ENCODE measurements at regions not wholly inside any gene's neighbourhood (a gene's known extent, or its start where the extent isn't known, plus 50 kb on each side); places are given as distances from the start of the nearest gene placed in this dataset.

DNA sequence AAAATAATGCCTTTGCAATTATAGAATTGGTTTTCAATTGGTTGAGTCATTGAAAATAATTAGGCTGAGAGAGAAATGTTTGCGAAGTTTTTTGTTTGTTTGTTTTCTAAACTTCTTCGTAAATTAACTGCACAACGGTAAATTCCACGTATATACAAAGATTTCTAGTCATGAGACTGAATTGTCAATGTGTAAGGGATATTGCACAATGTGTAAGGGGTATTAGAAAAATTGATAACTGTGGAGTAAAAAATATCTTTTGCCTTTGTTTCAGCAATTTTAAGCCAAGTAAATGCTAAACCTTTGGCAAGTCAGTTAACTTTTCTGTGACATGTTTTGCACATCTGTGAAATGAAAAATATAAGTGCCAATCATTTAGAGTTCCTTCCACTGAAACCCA, 606.0 kb downstream of the TMEM182 start:
- Histone ChIP-seq H3K4me1 (ENCODE audit: insufficient read depth, low read length) (no peaks in the 10 kb centered on the region), H4K20me1 (ENCODE audit: insufficient read depth, low read length) (no peaks in the 10 kb centered on the region), H2AFZ (ENCODE audit: low read depth, low read length) (no peak overlapping the region), H3K27ac (ENCODE audit: low read depth, low read length) (no peak overlapping the region), H3K9me3 (ENCODE audit: insufficient read depth, low read depth, low read length) (no peaks in the 10 kb centered on the region), H3K4me3 (ENCODE audit: insufficient read depth, low read depth, low read length) (no peak overlapping the region), H3K27me3 (ENCODE audit: insufficient read depth, low read length) (no peaks in the 10 kb centered on the region), H3K79me2 (ENCODE audit: insufficient read depth, low read length) (no peaks in the 10 kb centered on the region), H3K36me3 (ENCODE audit: insufficient read depth, low read length) (no peaks in the 10 kb centered on the region), H3K4me2 (ENCODE audit: low read length) (no peak overlapping the region), H3K9ac (ENCODE audit: low read length) (no peak overlapping the region)
- no peak overlapping the region for H3K4me3 Mint-ChIP-seq (ENCODE audit: unreplicated experiment)
- DNase-seq (ENCODE audit: low read depth) (no peak), FAIRE-seq (no peak)
- H3K27me3 Mint-ChIP-seq (ENCODE audit: low read depth, unreplicated experiment): no peaks in the 10 kb centered on the region
- H3K9me3 Mint-ChIP-seq (ENCODE audit: unreplicated experiment): no peaks in the 10 kb centered on the region
- H3K4me1 Mint-ChIP-seq (ENCODE audit: low read depth, unreplicated experiment): no peaks in the 10 kb centered on the region
- no peak overlapping the region for H3K27ac Mint-ChIP-seq (ENCODE audit: unreplicated experiment)
- TF ChIP-seq, protein P1, sequence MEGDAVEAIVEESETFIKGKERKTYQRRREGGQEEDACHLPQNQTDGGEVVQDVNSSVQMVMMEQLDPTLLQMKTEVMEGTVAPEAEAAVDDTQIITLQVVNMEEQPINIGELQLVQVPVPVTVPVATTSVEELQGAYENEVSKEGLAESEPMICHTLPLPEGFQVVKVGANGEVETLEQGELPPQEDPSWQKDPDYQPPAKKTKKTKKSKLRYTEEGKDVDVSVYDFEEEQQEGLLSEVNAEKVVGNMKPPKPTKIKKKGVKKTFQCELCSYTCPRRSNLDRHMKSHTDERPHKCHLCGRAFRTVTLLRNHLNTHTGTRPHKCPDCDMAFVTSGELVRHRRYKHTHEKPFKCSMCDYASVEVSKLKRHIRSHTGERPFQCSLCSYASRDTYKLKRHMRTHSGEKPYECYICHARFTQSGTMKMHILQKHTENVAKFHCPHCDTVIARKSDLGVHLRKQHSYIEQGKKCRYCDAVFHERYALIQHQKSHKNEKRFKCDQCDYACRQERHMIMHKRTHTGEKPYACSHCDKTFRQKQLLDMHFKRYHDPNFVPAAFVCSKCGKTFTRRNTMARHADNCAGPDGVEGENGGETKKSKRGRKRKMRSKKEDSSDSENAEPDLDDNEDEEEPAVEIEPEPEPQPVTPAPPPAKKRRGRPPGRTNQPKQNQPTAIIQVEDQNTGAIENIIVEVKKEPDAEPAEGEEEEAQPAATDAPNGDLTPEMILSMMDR (IDR thresholded peaks at IDR 0.05; ENCODE audit: insufficient read depth, low read depth, low read length): no peak
- TF ChIP-seq EZH2 (IDR thresholded peaks at IDR 0.05; ENCODE audit: insufficient read depth, low read length): no peak
- H3K36me3 Mint-ChIP-seq (ENCODE audit: low read depth, unreplicated experiment): no peaks in the 10 kb centered on the region

DNA sequence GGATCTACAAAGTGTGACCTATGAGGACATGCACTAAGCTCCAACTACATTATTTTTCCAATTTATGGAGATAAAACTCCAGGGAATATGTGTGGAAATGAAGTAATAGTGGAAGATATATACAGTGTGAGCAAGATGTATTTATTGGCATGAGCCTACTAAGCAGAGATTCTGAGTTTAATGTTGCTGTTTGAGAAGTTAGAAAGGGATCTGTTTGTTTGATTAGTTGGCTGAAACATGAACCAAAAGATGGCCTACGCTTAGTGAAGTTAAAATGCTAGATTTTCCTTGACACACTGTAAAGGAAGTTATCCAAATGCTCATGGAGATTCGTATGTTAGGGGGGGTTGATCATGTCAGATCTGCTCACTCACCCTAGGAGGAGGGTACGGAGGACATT, 621.7 kb downstream of the TMEM182 start:
- no peak overlapping the region for H3K9ac ChIP-seq (ENCODE audit: low read length)
- Mint-ChIP-seq H3K4me3 (ENCODE audit: unreplicated experiment) (no peak overlapping the region), H3K4me1 (ENCODE audit: low read depth, unreplicated experiment) (no peaks in the 10 kb centered on the region), H3K9me3 (ENCODE audit: unreplicated experiment) (peaks cover 2% of the 10 kb centered on the region), H3K27me3 (ENCODE audit: low read depth, unreplicated experiment) (no peaks in the 10 kb centered on the region), H3K36me3 (ENCODE audit: low read depth, unreplicated experiment) (no peaks in the 10 kb centered on the region), H3K27ac (ENCODE audit: unreplicated experiment) (no peak overlapping the region)
- no peak overlapping the region for H2AFZ ChIP-seq (ENCODE audit: low read depth, low read length)
- FAIRE-seq (no peak), DNase-seq (ENCODE audit: low read depth) (no peak)
- TF ChIP-seq EZH2 (IDR thresholded peaks at IDR 0.05; ENCODE audit: insufficient read depth, low read length): no peak
- H3K4me1 ChIP-seq (ENCODE audit: insufficient read depth, low read length): no peaks in the 10 kb centered on the region
- no peak overlapping the region for H3K4me3 ChIP-seq (ENCODE audit: insufficient read depth, low read depth, low read length)
- H4K20me1 ChIP-seq (ENCODE audit: insufficient read depth, low read length): no peaks in the 10 kb centered on the region
- no peaks in the 10 kb centered on the region for H3K9me3 ChIP-seq (ENCODE audit: insufficient read depth, low read depth, low read length)
- no peak overlapping the region for H3K27ac ChIP-seq (ENCODE audit: low read depth, low read length)
- H3K79me2 ChIP-seq (ENCODE audit: insufficient read depth, low read length): no peaks in the 10 kb centered on the region
- H3K27me3 ChIP-seq (ENCODE audit: insufficient read depth, low read length): no peaks in the 10 kb centered on the region
- no peaks in the 10 kb centered on the region for H3K36me3 ChIP-seq (ENCODE audit: insufficient read depth, low read length)
- H3K4me2 ChIP-seq (ENCODE audit: low read length): no peak overlapping the region

DNA sequence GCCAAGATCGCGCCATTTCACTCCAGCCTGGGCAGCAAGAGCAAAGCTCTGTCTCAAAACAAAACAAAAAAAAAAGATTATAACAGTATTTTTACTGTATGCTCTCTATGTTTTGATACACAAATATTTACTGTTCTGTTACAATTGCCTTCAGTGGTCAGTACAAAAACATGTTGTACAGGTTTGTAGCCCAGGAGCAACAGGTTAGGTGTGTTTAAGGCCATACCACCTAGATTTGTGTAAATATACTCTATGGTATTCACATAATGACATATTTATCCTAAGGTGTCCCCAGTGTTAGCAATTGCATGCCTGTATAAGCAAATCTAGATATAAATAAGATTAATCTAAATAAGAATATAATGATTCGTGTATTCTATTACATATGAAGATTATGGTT, 625.0 kb downstream of the TMEM182 start:
- no peak overlapping the region for H3K27ac Mint-ChIP-seq (ENCODE audit: unreplicated experiment)
- FAIRE-seq: no peak
- no peaks in the 10 kb centered on the region for H4K20me1 ChIP-seq (ENCODE audit: insufficient read depth, low read length)

More for the DNA sequence above, 625.0 kb downstream of the TMEM182 start:
- Mint-ChIP-seq H3K4me1 (ENCODE audit: low read depth, unreplicated experiment) (no peaks in the 10 kb centered on the region), H3K36me3 (ENCODE audit: low read depth, unreplicated experiment) (no peaks in the 10 kb centered on the region), H3K9me3 (ENCODE audit: unreplicated experiment) (no peaks in the 10 kb centered on the region), H3K4me3 (ENCODE audit: unreplicated experiment) (no peak overlapping the region), H3K27me3 (ENCODE audit: low read depth, unreplicated experiment) (no peaks in the 10 kb centered on the region)
- H3K27me3 ChIP-seq (ENCODE audit: insufficient read depth, low read length): no peaks in the 10 kb centered on the region
- DNase-seq (ENCODE audit: low read depth): no peak
- TF ChIP-seq, protein P1 (IDR thresholded peaks at IDR 0.05; ENCODE audit: insufficient read depth, low read depth, low read length): no peak
- no peak for TF ChIP-seq EZH2 (IDR thresholded peaks at IDR 0.05; ENCODE audit: insufficient read depth, low read length)
- H3K36me3 ChIP-seq (ENCODE audit: insufficient read depth, low read length): no peaks in the 10 kb centered on the region
- no peak overlapping the region for H3K27ac ChIP-seq (ENCODE audit: low read depth, low read length)
- H3K4me1 ChIP-seq (ENCODE audit: insufficient read depth, low read length): no peaks in the 10 kb centered on the region
- no peak overlapping the region for H3K4me3 ChIP-seq (ENCODE audit: insufficient read depth, low read depth, low read length)
- no peaks in the 10 kb centered on the region for H3K79me2 ChIP-seq (ENCODE audit: insufficient read depth, low read length)
- no peak overlapping the region for H2AFZ ChIP-seq (ENCODE audit: low read depth, low read length)
- H3K9me3 ChIP-seq (ENCODE audit: insufficient read depth, low read depth, low read length): no peaks in the 10 kb centered on the region
- H3K9ac ChIP-seq (ENCODE audit: low read length): no peak overlapping the region
- no peak overlapping the region for H3K4me2 ChIP-seq (ENCODE audit: low read length)

Data from astrocyte (in vitro differentiated cells and primary cell).